ENCODE measurements at regions not wholly inside any gene's neighbourhood (a gene's known extent, or its start where the extent isn't known, plus 50 kb on each side); places are given as distances from the start of the nearest gene placed in this dataset.

GRCh38 chr6:144753023-144753705, 468.0 kb downstream of the UTRN start:
- TF ChIP-seq POLR2A (IDR thresholded peaks at IDR 0.05; ENCODE audit: low read length) (no peak), GATA1 (IDR thresholded peaks at IDR 0.05; ENCODE audit: low read depth, low read length) (no peak)
